ENCODE measurements at regions not wholly inside any gene's neighbourhood (a gene's known extent, or its start where the extent isn't known, plus 50 kb on each side); places are given as distances from the start of the nearest gene placed in this dataset.

DNA sequence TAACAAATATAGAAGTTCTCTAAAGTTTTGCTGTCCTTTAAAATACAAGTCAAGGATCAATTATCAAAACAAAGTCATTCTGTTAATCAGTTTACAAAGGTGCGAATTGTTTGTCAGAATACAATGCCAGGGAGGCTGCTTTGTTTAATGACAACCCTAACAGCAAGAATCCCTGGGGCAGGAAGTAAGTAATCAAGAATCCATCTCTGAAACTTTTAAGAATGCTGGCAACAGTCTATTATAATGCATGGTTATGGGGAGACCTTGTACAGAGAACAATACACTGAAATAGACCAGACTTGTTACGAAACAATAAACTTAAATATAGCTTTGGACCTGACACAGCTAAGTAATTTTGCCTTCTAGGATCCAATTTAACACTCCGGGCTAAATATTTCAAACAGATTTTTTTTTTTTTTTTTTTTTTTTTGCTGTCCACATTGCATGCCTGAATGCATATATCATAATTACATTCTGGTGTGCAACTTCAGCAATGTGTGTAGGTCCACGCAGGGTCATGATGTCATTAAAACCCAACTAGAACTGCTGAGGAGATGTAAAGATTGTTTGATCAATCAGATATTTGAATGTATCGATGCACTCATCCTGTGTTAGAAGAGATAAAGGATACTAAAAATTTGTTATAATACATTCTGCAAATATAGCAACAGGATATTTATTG is 421.3 kb downstream of the CETN3 start (continued):
- TF ChIP-seq, protein P1, sequence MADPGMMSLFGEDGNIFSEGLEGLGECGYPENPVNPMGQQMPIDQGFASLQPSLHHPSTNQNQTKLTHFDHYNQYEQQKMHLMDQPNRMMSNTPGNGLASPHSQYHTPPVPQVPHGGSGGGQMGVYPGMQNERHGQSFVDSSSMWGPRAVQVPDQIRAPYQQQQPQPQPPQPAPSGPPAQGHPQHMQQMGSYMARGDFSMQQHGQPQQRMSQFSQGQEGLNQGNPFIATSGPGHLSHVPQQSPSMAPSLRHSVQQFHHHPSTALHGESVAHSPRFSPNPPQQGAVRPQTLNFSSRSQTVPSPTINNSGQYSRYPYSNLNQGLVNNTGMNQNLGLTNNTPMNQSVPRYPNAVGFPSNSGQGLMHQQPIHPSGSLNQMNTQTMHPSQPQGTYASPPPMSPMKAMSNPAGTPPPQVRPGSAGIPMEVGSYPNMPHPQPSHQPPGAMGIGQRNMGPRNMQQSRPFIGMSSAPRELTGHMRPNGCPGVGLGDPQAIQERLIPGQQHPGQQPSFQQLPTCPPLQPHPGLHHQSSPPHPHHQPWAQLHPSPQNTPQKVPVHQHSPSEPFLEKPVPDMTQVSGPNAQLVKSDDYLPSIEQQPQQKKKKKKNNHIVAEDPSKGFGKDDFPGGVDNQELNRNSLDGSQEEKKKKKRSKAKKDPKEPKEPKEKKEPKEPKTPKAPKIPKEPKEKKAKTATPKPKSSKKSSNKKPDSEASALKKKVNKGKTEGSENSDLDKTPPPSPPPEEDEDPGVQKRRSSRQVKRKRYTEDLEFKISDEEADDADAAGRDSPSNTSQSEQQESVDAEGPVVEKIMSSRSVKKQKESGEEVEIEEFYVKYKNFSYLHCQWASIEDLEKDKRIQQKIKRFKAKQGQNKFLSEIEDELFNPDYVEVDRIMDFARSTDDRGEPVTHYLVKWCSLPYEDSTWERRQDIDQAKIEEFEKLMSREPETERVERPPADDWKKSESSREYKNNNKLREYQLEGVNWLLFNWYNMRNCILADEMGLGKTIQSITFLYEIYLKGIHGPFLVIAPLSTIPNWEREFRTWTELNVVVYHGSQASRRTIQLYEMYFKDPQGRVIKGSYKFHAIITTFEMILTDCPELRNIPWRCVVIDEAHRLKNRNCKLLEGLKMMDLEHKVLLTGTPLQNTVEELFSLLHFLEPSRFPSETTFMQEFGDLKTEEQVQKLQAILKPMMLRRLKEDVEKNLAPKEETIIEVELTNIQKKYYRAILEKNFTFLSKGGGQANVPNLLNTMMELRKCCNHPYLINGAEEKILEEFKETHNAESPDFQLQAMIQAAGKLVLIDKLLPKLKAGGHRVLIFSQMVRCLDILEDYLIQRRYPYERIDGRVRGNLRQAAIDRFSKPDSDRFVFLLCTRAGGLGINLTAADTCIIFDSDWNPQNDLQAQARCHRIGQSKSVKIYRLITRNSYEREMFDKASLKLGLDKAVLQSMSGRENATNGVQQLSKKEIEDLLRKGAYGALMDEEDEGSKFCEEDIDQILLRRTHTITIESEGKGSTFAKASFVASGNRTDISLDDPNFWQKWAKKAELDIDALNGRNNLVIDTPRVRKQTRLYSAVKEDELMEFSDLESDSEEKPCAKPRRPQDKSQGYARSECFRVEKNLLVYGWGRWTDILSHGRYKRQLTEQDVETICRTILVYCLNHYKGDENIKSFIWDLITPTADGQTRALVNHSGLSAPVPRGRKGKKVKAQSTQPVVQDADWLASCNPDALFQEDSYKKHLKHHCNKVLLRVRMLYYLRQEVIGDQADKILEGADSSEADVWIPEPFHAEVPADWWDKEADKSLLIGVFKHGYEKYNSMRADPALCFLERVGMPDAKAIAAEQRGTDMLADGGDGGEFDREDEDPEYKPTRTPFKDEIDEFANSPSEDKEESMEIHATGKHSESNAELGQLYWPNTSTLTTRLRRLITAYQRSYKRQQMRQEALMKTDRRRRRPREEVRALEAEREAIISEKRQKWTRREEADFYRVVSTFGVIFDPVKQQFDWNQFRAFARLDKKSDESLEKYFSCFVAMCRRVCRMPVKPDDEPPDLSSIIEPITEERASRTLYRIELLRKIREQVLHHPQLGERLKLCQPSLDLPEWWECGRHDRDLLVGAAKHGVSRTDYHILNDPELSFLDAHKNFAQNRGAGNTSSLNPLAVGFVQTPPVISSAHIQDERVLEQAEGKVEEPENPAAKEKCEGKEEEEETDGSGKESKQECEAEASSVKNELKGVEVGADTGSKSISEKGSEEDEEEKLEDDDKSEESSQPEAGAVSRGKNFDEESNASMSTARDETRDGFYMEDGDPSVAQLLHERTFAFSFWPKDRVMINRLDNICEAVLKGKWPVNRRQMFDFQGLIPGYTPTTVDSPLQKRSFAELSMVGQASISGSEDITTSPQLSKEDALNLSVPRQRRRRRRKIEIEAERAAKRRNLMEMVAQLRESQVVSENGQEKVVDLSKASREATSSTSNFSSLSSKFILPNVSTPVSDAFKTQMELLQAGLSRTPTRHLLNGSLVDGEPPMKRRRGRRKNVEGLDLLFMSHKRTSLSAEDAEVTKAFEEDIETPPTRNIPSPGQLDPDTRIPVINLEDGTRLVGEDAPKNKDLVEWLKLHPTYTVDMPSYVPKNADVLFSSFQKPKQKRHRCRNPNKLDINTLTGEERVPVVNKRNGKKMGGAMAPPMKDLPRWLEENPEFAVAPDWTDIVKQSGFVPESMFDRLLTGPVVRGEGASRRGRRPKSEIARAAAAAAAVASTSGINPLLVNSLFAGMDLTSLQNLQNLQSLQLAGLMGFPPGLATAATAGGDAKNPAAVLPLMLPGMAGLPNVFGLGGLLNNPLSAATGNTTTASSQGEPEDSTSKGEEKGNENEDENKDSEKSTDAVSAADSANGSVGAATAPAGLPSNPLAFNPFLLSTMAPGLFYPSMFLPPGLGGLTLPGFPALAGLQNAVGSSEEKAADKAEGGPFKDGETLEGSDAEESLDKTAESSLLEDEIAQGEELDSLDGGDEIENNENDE (IDR thresholded peaks at IDR 0.05; ENCODE audit: insufficient replicate concordance, low read length) = peak; percentile 67
- TF ChIP-seq, protein P2, sequence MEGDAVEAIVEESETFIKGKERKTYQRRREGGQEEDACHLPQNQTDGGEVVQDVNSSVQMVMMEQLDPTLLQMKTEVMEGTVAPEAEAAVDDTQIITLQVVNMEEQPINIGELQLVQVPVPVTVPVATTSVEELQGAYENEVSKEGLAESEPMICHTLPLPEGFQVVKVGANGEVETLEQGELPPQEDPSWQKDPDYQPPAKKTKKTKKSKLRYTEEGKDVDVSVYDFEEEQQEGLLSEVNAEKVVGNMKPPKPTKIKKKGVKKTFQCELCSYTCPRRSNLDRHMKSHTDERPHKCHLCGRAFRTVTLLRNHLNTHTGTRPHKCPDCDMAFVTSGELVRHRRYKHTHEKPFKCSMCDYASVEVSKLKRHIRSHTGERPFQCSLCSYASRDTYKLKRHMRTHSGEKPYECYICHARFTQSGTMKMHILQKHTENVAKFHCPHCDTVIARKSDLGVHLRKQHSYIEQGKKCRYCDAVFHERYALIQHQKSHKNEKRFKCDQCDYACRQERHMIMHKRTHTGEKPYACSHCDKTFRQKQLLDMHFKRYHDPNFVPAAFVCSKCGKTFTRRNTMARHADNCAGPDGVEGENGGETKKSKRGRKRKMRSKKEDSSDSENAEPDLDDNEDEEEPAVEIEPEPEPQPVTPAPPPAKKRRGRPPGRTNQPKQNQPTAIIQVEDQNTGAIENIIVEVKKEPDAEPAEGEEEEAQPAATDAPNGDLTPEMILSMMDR (IDR thresholded peaks at IDR 0.05; ENCODE audit: control extremely low read depth in 1 of 3, insufficient read depth in 1 of 3, low read depth in 1 of 3, low read length in 3 of 3) = no peak
- TF ChIP-seq CTBP2 (IDR thresholded peaks at IDR 0.05; ENCODE audit: borderline replicate concordance, insufficient read depth, insufficient read length, low read length) = no peak
